CD4-positive, alpha-beta T cell (primary cell): ENCODE measurements at regions not wholly inside any gene's neighbourhood (a gene's known extent, or its start where the extent isn't known, plus 50 kb on each side); places are given as distances from the start of the nearest gene placed in this dataset.

Experiments
- ATAC-seq: fragments of 200-7000 bp; cut with Tn5 transposase; one replicate; pipeline ENCODE4 v1.10.0; 2022; ENCODE audit warnings: mild to moderate bottlenecking; ENCODE audit not compliant: poor library complexity
- CTCF ChIA-PET: fragments of 350-600 bp; sonication (Branson Sonifier 250); formaldehyde crosslinking; loops from one replicate; lab custom pipeline; 2021; ENCODE audit warnings: antibody characterized with exemption, inconsistent platforms; lab: Charles Lee
- POLR2A ChIA-PET: fragments of 350-600 bp; sonication (Branson Sonifier 250); formaldehyde crosslinking; loops from one replicate; lab custom pipeline; 2021; ENCODE audit warnings: antibody characterized with exemption, inconsistent platforms; lab: Charles Lee
- DNase-seq, 14 experiments: peaks; one replicate each; pipeline ENCODE4 v3.0.0-alpha.2; 2013 to 2020; ENCODE audit warnings: mixed read lengths in 2 of 14
- H3K27ac ChIP-seq, 2 donors: one replicate each; pipeline versions ENCODE4 v1.5.1 to v1.7.0; 2013; ENCODE audit warnings: low read length in 2 of 2, low read depth in 1 of 2, mild to moderate bottlenecking in 1 of 2
- H3K27me3 ChIP-seq, 2 experiments: 1 replicate in 1 of 2; 2 replicates in 1 of 2; pipeline versions ENCODE4 v1.6.1 to v1.7.0; 2013; ENCODE audit warnings: low read length in 2 of 2, control low read depth in 1 of 2, mild to moderate bottlenecking in 1 of 2, moderate library complexity in 1 of 2; ENCODE audit not compliant: insufficient read depth in 2 of 2, control insufficient read depth in 1 of 2
- H3K36me3 ChIP-seq: one replicate; pipeline ENCODE4 v1.6.1; 2013; ENCODE audit warnings: low read length, control low read depth; ENCODE audit not compliant: insufficient read depth
- H3K4me1 ChIP-seq: one replicate; pipeline ENCODE4 v1.6.1; 2013; ENCODE audit warnings: low read length, control low read depth; ENCODE audit not compliant: insufficient read depth
- H3K4me3 ChIP-seq: one replicate; pipeline ENCODE4 v1.5.1; 2013; ENCODE audit warnings: mild to moderate bottlenecking, low read length, moderate library complexity
- H3K9me3 ChIP-seq, 2 experiments: 1 replicate in 1 of 2; 2 replicates in 1 of 2; pipeline versions ENCODE4 v1.6.1 to v1.7.0; 2013; ENCODE audit warnings: low read length in 2 of 2, mild to moderate bottlenecking in 2 of 2, control low read depth in 1 of 2, moderate library complexity in 1 of 2; ENCODE audit not compliant: control insufficient read depth in 1 of 2, insufficient read depth in 1 of 2
- H3K27ac Mint-ChIP-seq: one replicate; pipeline ENCODE4 v1.8.0; 2020; ENCODE audit warnings: mixed read lengths
- H3K27me3 Mint-ChIP-seq: one replicate; pipeline ENCODE4 v1.8.0; 2021; ENCODE audit warnings: mixed read lengths
- H3K36me3 Mint-ChIP-seq: one replicate; pipeline ENCODE4 v1.8.0; 2021; ENCODE audit warnings: low read depth, mixed read lengths
- H3K4me1 Mint-ChIP-seq: one replicate; pipeline ENCODE4 v1.8.0; 2021; ENCODE audit warnings: low read depth, mixed read lengths
- H3K4me3 Mint-ChIP-seq: one replicate; pipeline ENCODE4 v1.8.0; 2020; ENCODE audit warnings: mild to moderate bottlenecking, mixed read lengths
- H3K9me3 Mint-ChIP-seq: one replicate; pipeline ENCODE4 v1.8.0; 2020; ENCODE audit warnings: mixed read lengths
- CTCF ChIP-seq: fragments of 200-600 bp; IDR thresholded peaks from one replicate; pipeline ENCODE4 v1.8.0; 2022; ENCODE audit warnings: antibody characterized with exemption, mild to moderate bottlenecking
- intact Hi-C, 2 experiments: fragments of 100-400 bp; cut with DNase I in 1 of 2; cut with micrococcal nuclease in 1 of 2; formaldehyde crosslinking; loops; one replicate each; pipeline versions ENCODE4 v1.15.1 to v1.9.0; 2023 to 2025; cut with DNase I, micrococcal nuclease

GRCh38 chr3:10577486-10577885 lies 72.1 kb upstream of the ATP2B2 start:
- Mint-ChIP-seq H3K27ac (no peak overlapping the region), H3K9me3 (no peaks in the 10 kb centered on the region), H3K4me1 (no peaks in the 10 kb centered on the region), H3K27me3 (peaks cover 8% of the 10 kb centered on the region), H3K4me3 (no peak overlapping the region), H3K36me3 (no peaks in the 10 kb centered on the region)
- Histone ChIP-seq H3K27me3 (peaks cover 0 to 4% of the 10 kb centered on the region in 2 experiments), H3K9me3 (no peaks in the 10 kb centered on the region), H3K27ac (no peak overlapping the region), H3K4me1 (no peaks in the 10 kb centered on the region), H3K36me3 (no peaks in the 10 kb centered on the region), H3K4me3 (no peak overlapping the region)
- DNase-seq: no peak
- TF ChIP-seq CTCF: no peak
- intact Hi-C loops: no loop called here
- ChIA-PET POLR2A (no interaction called here), CTCF (no interaction called here)
- ATAC-seq: no peak

GRCh38 chr3:10580426-10580825 lies 75.0 kb upstream of the ATP2B2 start:
- Mint-ChIP-seq H3K27ac (no peak overlapping the region), H3K4me3 (no peak overlapping the region), H3K4me1 (no peaks in the 10 kb centered on the region), H3K9me3 (no peaks in the 10 kb centered on the region), H3K27me3 (peaks cover 27% of the 10 kb centered on the region), H3K36me3 (no peaks in the 10 kb centered on the region)
- Histone ChIP-seq H3K4me1 (no peaks in the 10 kb centered on the region), H3K9me3 (no peaks in the 10 kb centered on the region), H3K36me3 (no peaks in the 10 kb centered on the region), H3K4me3 (no peak overlapping the region), H3K27me3 (peaks cover 5% of the 10 kb centered on the region in 2 experiments), H3K27ac (no peak overlapping the region)
- TF ChIP-seq CTCF: no peak
- ChIA-PET POLR2A (no interaction called here), CTCF (no interaction called here)
- DNase-seq (no peak), ATAC-seq (no peak)
- intact Hi-C loops: loop anchor here in 1 of 2 experiments (5.0 kb wide), 2 partner anchors 42 to 1108 kb away; no protein-coding TSS in a partner anchor

- H3K27ac ChIP-seq: no peak overlapping the region
- Mint-ChIP-seq H3K4me3 (no peak overlapping the region), H3K4me1 (no peaks in the 10 kb centered on the region), H3K9me3 (no peaks in the 10 kb centered on the region), H3K27ac (no peak overlapping the region), H3K36me3 (no peaks in the 10 kb centered on the region), H3K27me3 (peaks cover 32% of the 10 kb centered on the region)
- ChIA-PET CTCF (no interaction called here), POLR2A (no interaction called here)
- DNase-seq (no peak), ATAC-seq (no peak)
- H3K4me3 ChIP-seq: no peak overlapping the region
- H3K27me3 ChIP-seq: peaks cover 5% of the 10 kb centered on the region in 2 experiments
- no peaks in the 10 kb centered on the region for H3K36me3 ChIP-seq
- H3K4me1 ChIP-seq: no peaks in the 10 kb centered on the region
- TF ChIP-seq CTCF: no peak
- intact Hi-C loops: loop anchor here in 1 of 2 experiments (5.0 kb wide), 2 partner anchors 41 to 1109 kb away; no protein-coding TSS in a partner anchor
- no peaks in the 10 kb centered on the region for H3K9me3 ChIP-seq
Measured at GRCh38 chr3:10581251-10581650, 75.9 kb upstream of the ATP2B2 start.
